ENCODE measurements at regions not wholly inside any gene's neighbourhood (a gene's known extent, or its start where the extent isn't known, plus 50 kb on each side); places are given as distances from the start of the nearest gene placed in this dataset.
"Not testable (repeated sequence)": the region's sequence is repeated elsewhere in the genome, so short reads cannot be mapped to it uniquely, and the experiment has no call there.

DNA sequence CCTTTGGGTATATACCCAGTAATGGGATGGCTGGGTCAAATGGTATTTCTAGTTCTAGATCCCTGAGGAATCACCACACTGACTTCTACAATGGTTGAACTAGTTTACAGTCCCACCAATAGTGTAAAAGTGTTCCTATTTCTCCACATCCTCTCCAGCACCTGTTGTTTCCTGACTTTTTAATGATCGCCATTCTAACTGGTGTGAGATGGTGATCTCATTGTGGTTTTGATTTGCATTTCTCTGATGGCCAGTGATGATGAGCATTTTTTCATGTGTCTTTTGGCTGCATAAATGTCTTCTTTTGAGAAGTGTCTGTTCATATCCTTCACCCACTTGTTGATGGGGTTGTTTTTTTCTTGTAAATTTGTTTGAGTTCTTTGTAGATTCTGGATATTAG is 583.8 kb downstream of the TBC1D22A start:
- not testable (repeated sequence) for H3K4me1 ChIP-seq (ENCODE audit: insufficient read depth, low read length); H3K27ac ChIP-seq (ENCODE audit: low read depth, low read length); H3K36me3 ChIP-seq (ENCODE audit: insufficient read depth, low read length); H3K27me3 ChIP-seq (ENCODE audit: control insufficient read depth in 1 of 2, insufficient read depth in 2 of 2, low read length in 2 of 2); H3K9ac ChIP-seq (ENCODE audit: low read length); H3K9me3 ChIP-seq (ENCODE audit: low read length); H3K4me3 ChIP-seq (ENCODE audit: low read depth in 1 of 2, low read length in 2 of 2)

DNA sequence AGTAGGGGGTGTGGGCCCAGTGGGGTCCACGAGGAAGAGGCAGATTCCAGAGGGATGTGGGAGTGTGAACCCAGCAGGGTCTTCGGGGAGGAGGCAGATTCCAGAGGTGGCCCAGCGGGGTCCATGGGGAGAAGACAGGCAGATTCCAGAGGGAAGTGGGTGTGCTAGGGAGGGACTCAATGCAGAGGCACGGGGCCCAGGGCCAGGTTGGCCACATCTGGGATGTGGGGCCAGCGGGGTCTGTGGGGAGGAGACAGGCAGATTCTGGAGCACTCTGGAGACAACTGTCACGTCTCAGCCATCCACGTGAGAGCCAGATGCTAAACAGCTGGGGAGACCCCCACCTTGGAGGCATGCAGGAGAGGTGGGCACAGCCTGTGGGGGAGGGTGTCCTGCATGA is 582.6 kb downstream of the TBC1D22A start:
- H3K9me3 ChIP-seq (ENCODE audit: low read length), result no peaks in the 10 kb centered on the region
- H3K27ac ChIP-seq (ENCODE audit: low read depth, low read length), result no peak overlapping the region
- no peak overlapping the region for H3K9ac ChIP-seq (ENCODE audit: low read length)
- H3K4me1 ChIP-seq (ENCODE audit: insufficient read depth, low read length), result no peaks in the 10 kb centered on the region
- no peak overlapping the region for H3K4me3 ChIP-seq (ENCODE audit: low read depth in 1 of 2, low read length in 2 of 2)
- peaks cover 0 to 6% of the 10 kb centered on the region in 2 donors for H3K27me3 ChIP-seq (ENCODE audit: control insufficient read depth in 1 of 2, insufficient read depth in 2 of 2, low read length in 2 of 2)
- H3K36me3 ChIP-seq (ENCODE audit: insufficient read depth, low read length), result no peaks in the 10 kb centered on the region

DNA sequence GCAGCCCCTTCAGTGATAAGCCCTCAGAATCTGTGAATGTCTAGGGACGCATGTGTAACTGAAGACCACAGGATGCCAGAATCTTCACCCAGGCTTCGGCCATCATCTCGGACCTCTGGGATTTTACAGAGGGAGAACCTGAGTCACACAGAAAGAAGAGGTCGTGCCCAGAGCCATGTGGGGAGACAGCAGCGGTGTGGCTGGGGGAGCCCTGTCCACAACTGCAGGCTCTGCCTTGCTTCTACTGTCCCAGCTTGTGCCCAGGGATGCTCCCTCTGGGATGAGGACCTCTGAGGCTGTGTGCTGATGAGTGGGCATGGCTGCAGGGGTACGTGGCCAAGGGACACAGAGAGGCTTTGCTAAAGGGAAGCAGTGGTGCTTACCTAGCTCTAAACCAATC is 582.0 kb downstream of the TBC1D22A start:
- Histone ChIP-seq H3K4me1 (ENCODE audit: insufficient read depth, low read length) (no peaks in the 10 kb centered on the region), H3K9me3 (ENCODE audit: low read length) (no peaks in the 10 kb centered on the region), H3K27ac (ENCODE audit: low read depth, low read length) (no peak overlapping the region), H3K9ac (ENCODE audit: low read length) (no peak overlapping the region), H3K36me3 (ENCODE audit: insufficient read depth, low read length) (no peaks in the 10 kb centered on the region), H3K27me3 (ENCODE audit: control insufficient read depth in 1 of 2, insufficient read depth in 2 of 2, low read length in 2 of 2) (peaks cover 0 to 6% of the 10 kb centered on the region in 2 donors), H3K4me3 (ENCODE audit: low read depth in 1 of 2, low read length in 2 of 2) (no peak overlapping the region)

DNA sequence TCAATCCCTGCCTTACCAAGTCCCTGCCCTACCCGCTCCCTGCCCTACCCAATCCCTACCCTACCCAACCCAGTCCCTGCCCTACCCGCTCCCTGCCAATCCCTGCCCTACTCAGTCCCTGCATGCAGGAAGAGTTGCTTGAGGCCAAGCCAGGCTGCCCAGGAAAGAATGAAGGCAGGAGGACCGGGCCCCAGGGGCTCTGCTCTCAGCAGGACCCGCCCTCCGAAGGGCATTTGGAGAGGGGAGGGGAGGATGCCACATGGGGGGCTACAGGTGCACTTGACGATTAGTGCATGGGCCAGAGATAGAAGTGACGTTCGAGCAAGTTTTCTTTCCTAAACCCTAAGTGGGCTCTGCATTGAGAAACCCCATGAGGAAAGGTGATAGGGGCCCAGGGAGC is 581.2 kb downstream of the TBC1D22A start:
- Histone ChIP-seq H3K27me3 (ENCODE audit: control insufficient read depth in 1 of 2, insufficient read depth in 2 of 2, low read length in 2 of 2) (peaks cover 0 to 6% of the 10 kb centered on the region in 2 donors), H3K9me3 (ENCODE audit: low read length) (no peaks in the 10 kb centered on the region), H3K27ac (ENCODE audit: low read depth, low read length) (no peak overlapping the region), H3K9ac (ENCODE audit: low read length) (no peak overlapping the region), H3K36me3 (ENCODE audit: insufficient read depth, low read length) (no peaks in the 10 kb centered on the region), H3K4me3 (ENCODE audit: low read depth in 1 of 2, low read length in 2 of 2) (no peak overlapping the region), H3K4me1 (ENCODE audit: insufficient read depth, low read length) (no peaks in the 10 kb centered on the region)

DNA sequence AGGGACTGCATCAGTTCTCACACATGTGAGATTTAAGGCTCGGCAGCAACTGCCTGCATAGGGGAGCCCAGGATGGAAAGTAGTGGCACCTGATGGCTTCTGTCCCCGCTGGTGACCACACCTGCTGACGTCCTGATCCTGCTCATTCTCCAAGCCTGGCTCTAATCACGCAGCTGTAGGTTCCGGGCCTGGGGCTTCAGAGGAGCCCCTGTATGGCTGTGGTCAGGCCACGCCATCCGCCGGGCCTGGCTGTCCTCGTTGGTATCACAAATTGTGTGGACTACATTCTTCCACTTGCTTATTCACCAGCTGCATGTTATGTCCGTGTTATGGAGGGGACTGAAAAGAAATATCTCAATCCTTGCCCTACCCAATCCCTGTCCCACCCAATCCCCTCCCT is 580.0 kb downstream of the TBC1D22A start:
- H3K27ac ChIP-seq (ENCODE audit: low read depth, low read length), result no peak overlapping the region
- no peaks in the 10 kb centered on the region for H3K4me1 ChIP-seq (ENCODE audit: insufficient read depth, low read length)
- no peaks in the 10 kb centered on the region for H3K36me3 ChIP-seq (ENCODE audit: insufficient read depth, low read length)
- H3K4me3 ChIP-seq (ENCODE audit: low read depth in 1 of 2, low read length in 2 of 2), result no peak overlapping the region
- peaks cover 0 to 6% of the 10 kb centered on the region in 2 donors for H3K27me3 ChIP-seq (ENCODE audit: control insufficient read depth in 1 of 2, insufficient read depth in 2 of 2, low read length in 2 of 2)
- H3K9ac ChIP-seq (ENCODE audit: low read length), result no peak overlapping the region
- H3K9me3 ChIP-seq (ENCODE audit: low read length), result no peaks in the 10 kb centered on the region

DNA sequence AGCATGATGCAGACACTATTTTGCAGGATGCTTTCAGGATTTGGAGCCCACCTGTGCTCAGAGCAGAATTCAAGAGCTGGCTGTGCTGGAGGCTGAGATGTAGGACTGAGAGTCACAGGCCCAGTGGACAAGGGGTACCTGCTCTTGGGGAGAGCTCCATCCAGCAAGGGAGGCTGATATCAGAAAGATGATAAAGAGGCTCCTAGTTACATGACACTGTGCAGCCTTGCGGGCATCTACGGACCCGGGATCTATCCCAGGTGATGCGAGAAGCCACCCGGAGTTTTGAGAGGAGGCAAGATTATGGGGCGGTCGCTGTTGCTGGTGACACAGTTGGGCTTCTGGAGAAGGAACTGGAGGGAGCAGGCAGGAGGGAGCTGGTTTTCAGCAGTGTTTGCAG is 579.0 kb downstream of the TBC1D22A start:
- H3K36me3 ChIP-seq (ENCODE audit: insufficient read depth, low read length), result no peaks in the 10 kb centered on the region
- no peak overlapping the region for H3K27ac ChIP-seq (ENCODE audit: low read depth, low read length)
- H3K27me3 ChIP-seq (ENCODE audit: control insufficient read depth in 1 of 2, insufficient read depth in 2 of 2, low read length in 2 of 2), result peaks cover 0 to 6% of the 10 kb centered on the region in 2 donors
- no peaks in the 10 kb centered on the region for H3K4me1 ChIP-seq (ENCODE audit: insufficient read depth, low read length)
- H3K9ac ChIP-seq (ENCODE audit: low read length), result no peak overlapping the region
- no peaks in the 10 kb centered on the region for H3K9me3 ChIP-seq (ENCODE audit: low read length)
- no peak overlapping the region for H3K4me3 ChIP-seq (ENCODE audit: low read depth in 1 of 2, low read length in 2 of 2)

DNA sequence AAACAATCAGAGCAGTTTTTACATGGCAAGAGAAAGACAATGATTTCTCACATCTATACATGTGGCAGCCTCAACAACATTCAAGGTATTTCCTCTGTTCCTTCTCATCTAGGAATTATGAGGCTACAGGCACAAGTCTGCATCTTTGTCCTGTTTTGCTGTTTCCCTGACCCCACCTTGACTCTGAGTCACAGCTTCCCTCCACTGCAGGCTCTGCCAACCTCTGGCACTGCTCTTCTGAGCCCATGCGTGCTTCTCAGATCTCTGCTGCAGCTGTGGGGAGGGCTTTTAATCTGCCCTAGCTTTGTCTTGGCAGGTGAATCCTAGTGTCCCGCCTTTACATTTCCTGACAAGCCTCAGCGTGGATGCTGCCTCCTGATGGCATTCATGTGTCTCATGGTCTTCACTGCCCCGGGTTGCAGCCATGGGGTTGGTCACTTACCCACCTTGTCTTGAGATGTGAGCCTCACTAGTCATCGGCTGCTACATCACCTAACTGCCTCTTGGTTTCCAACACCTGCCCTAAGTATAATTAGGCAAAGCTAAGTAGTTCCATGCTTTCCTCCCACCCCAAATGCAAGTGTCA is 578.5 kb downstream of the TBC1D22A start:
- Histone ChIP-seq H3K9me3 (ENCODE audit: low read length) (no peaks in the 10 kb centered on the region), H3K36me3 (ENCODE audit: insufficient read depth, low read length) (no peaks in the 10 kb centered on the region), H3K4me3 (ENCODE audit: low read depth in 1 of 2, low read length in 2 of 2) (no peak overlapping the region), H3K27me3 (ENCODE audit: control insufficient read depth in 1 of 2, insufficient read depth in 2 of 2, low read length in 2 of 2) (peaks cover 0 to 6% of the 10 kb centered on the region in 2 donors), H3K4me1 (ENCODE audit: insufficient read depth, low read length) (no peaks in the 10 kb centered on the region), H3K9ac (ENCODE audit: low read length) (no peak overlapping the region), H3K27ac (ENCODE audit: low read depth, low read length) (no peak overlapping the region)

DNA sequence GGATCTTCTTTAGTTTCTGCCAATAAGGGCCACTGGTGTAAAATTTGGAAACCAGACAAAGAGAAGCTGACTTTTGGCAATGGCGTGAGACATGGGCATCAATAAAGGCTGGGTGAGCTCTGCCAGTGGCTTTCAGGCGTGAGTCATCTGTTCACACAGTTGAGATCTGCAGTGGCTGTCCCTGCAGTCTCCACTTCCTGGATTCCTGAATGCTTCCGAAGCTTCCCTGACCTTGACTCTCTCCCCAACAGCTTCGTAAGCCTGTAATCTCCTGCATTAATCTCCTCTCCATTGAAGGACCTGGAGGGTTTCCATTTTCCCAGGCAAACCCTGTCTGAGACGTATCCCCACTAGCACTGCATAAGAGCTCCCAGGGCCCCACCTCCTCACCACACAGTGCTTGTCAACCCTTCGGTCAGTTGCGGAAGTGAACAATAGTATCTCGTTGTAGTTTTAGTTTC is 574.7 kb downstream of the TBC1D22A start:
- no peaks in the 10 kb centered on the region for H3K36me3 ChIP-seq (ENCODE audit: insufficient read depth, low read length)
- H3K27ac ChIP-seq (ENCODE audit: low read depth, low read length), result no peak overlapping the region
- H3K4me1 ChIP-seq (ENCODE audit: insufficient read depth, low read length), result no peaks in the 10 kb centered on the region
- H3K27me3 ChIP-seq (ENCODE audit: control insufficient read depth in 1 of 2, insufficient read depth in 2 of 2, low read length in 2 of 2), result peaks cover 0 to 6% of the 10 kb centered on the region in 2 donors
- H3K9ac ChIP-seq (ENCODE audit: low read length), result no peak overlapping the region
- no peaks in the 10 kb centered on the region for H3K9me3 ChIP-seq (ENCODE audit: low read length)
- H3K4me3 ChIP-seq (ENCODE audit: low read depth in 1 of 2, low read length in 2 of 2), result no peak overlapping the region

DNA sequence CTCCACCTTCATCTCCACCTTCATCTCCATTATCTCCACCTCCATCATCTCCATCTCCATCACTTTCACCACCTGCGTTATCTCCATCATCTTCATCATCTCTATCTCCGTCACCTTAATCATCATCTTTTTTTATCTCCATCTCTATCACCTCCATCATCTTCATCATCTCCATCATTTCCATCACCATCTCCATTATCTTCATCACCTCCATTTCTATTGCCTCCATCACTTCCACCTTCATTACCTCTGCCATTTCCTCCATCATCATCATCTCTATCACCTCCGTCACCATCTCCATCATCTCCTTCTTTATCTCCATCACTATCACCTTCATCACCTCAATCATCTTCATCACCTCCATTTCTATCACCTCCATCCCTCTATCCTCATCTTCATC is 573.5 kb downstream of the TBC1D22A start:
- Histone ChIP-seq H3K4me1 (ENCODE audit: insufficient read depth, low read length) (no peaks in the 10 kb centered on the region), H3K4me3 (ENCODE audit: low read depth in 1 of 2, low read length in 2 of 2) (no peak overlapping the region), H3K36me3 (ENCODE audit: insufficient read depth, low read length) (no peaks in the 10 kb centered on the region), H3K9ac (ENCODE audit: low read length) (no peak overlapping the region), H3K9me3 (ENCODE audit: low read length) (no peaks in the 10 kb centered on the region), H3K27me3 (ENCODE audit: control insufficient read depth in 1 of 2, insufficient read depth in 2 of 2, low read length in 2 of 2) (no peaks in the 10 kb centered on the region), H3K27ac (ENCODE audit: low read depth, low read length) (no peak overlapping the region)

DNA sequence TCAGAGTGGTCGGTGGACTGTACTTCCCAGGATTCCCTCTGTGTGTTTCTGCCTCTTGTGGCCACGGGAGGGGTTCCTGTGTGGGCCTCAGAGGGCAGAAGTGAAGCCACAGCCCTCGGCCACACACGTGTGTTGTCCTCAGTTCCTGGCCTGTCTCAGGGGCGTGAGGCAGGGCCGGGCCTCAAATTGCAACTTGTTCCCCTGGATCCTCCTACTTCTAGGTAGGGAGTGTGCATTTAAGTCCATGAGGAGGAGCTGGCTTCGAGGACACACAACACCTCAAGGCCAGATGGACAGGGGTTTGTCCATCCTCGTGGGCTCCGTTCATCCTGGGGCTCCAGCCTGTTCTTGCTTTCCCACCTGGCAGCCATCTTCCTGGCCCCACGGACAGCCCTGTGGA is 573.0 kb downstream of the TBC1D22A start:
- no peak overlapping the region for H3K9ac ChIP-seq (ENCODE audit: low read length)
- no peaks in the 10 kb centered on the region for H3K27me3 ChIP-seq (ENCODE audit: control insufficient read depth in 1 of 2, insufficient read depth in 2 of 2, low read length in 2 of 2)
- no peaks in the 10 kb centered on the region for H3K9me3 ChIP-seq (ENCODE audit: low read length)
- no peaks in the 10 kb centered on the region for H3K4me1 ChIP-seq (ENCODE audit: insufficient read depth, low read length)
- H3K4me3 ChIP-seq (ENCODE audit: low read depth in 1 of 2, low read length in 2 of 2), result no peak overlapping the region
- no peak overlapping the region for H3K27ac ChIP-seq (ENCODE audit: low read depth, low read length)
- H3K36me3 ChIP-seq (ENCODE audit: insufficient read depth, low read length), result no peaks in the 10 kb centered on the region

DNA sequence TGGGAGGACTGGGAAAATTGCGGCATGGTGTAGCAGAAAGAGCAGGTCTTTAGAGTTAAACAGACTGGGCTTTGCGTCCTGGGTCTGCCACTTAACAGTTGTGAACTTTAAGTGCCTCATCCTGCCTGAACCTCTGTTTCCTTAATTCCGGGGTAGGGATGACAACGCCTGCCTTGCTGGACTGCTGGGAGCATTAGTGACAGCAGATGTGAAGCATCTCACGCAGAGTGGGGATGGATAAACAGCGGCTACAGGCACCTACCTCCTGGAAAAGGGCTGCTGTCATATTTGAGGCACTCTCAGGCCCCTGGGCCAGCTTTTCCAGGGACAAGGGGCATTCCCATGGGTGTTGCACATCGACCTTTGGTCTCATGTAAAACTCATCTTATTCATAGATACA is 572.2 kb downstream of the TBC1D22A start:
- Histone ChIP-seq H3K9me3 (ENCODE audit: low read length) (no peaks in the 10 kb centered on the region), H3K4me3 (ENCODE audit: low read depth in 1 of 2, low read length in 2 of 2) (no peak overlapping the region), H3K36me3 (ENCODE audit: insufficient read depth, low read length) (no peaks in the 10 kb centered on the region), H3K27ac (ENCODE audit: low read depth, low read length) (no peak overlapping the region), H3K9ac (ENCODE audit: low read length) (no peak overlapping the region), H3K27me3 (ENCODE audit: control insufficient read depth in 1 of 2, insufficient read depth in 2 of 2, low read length in 2 of 2) (no peaks in the 10 kb centered on the region), H3K4me1 (ENCODE audit: insufficient read depth, low read length) (no peaks in the 10 kb centered on the region)

DNA sequence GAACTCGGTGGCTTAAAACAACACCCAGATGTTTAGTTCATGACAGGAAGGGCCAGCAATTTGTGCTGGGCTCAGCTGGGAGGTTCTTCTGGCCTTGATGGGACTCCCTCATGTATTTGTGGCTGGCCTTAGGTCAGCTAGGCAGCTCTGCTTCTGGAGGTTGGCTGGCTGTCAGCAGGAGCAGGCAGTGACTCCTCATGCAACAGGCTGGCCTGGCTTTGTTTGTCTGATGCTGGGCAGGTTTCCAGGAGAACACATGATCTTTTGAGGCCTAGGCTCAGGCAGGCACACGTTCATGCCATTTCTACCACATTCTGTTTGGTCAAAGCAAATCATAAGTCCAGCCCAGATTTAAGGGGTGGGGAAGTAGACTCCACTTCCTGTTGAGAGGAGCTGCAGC is 571.2 kb downstream of the TBC1D22A start:
- H3K27me3 ChIP-seq (ENCODE audit: control insufficient read depth in 1 of 2, insufficient read depth in 2 of 2, low read length in 2 of 2), result no peaks in the 10 kb centered on the region
- no peak overlapping the region for H3K27ac ChIP-seq (ENCODE audit: low read depth, low read length)
- no peak overlapping the region for H3K4me3 ChIP-seq (ENCODE audit: low read depth in 1 of 2, low read length in 2 of 2)
- H3K9ac ChIP-seq (ENCODE audit: low read length), result no peak overlapping the region
- no peaks in the 10 kb centered on the region for H3K9me3 ChIP-seq (ENCODE audit: low read length)
- H3K36me3 ChIP-seq (ENCODE audit: insufficient read depth, low read length), result no peaks in the 10 kb centered on the region
- H3K4me1 ChIP-seq (ENCODE audit: insufficient read depth, low read length), result no peaks in the 10 kb centered on the region
